H1 (cell line): ENCODE measurements at regions not wholly inside any gene's neighbourhood (a gene's known extent, or its start where the extent isn't known, plus 50 kb on each side); places are given as distances from the start of the nearest gene placed in this dataset.
A peak's percentile ranks its signal among the peaks of the same experiment; 100 is the strongest.

Source experiments
- CTCF ChIA-PET: fragments of 300-600 bp; sonication (Branson Sonifier 250); formaldehyde crosslinking; loops from one replicate; lab custom pipeline; 2021; ENCODE audit not compliant: partially characterized antibody; lab: Charles Lee
- POLR2A ChIA-PET: fragments of 300-600 bp; sonication (Branson Sonifier 250); formaldehyde crosslinking; loops from one replicate; lab custom pipeline; 2021; ENCODE audit warnings: inconsistent platforms; ENCODE audit not compliant: partially characterized antibody; lab: Charles Lee
- DNase-seq, 2 experiments: peaks; one replicate each; pipeline versions ENCODE4 v3.0.0 to v3.0.0-alpha.2; 2010 to 2022; ENCODE audit warnings: low spot score in 2 of 2, low read depth in 1 of 2, mixed read lengths in 1 of 2
- FAIRE-seq: peaks from 2 replicates; lab custom pipeline; 2011; peaks lifted over from hg19 to GRCh38; lab: Jason Lieb, UNC
- H2AFZ ChIP-seq: 2 replicates; pipeline ENCODE4 v1.8.1; 2012; ENCODE audit warnings: low read length, inconsistent platforms
- H2AK5ac ChIP-seq: 2 replicates; pipeline ENCODE4 v1.6.1; 2013; ENCODE audit warnings: low read depth, low read length
- H2BK120ac ChIP-seq: replicated peaks from 2 replicates; pipeline ENCODE3; 2013; ENCODE audit warnings: low read depth, low read length, inconsistent platforms
- H2BK12ac ChIP-seq: 2 replicates; pipeline ENCODE4 v1.6.1; 2013; ENCODE audit warnings: low read depth, low read length
- H2BK15ac ChIP-seq: 2 replicates; pipeline ENCODE4 v1.6.1; 2013; ENCODE audit warnings: low read length
- H2BK20ac ChIP-seq: 2 replicates; pipeline ENCODE4 v1.6.1; 2013; ENCODE audit warnings: low read length
- H2BK5ac ChIP-seq: 2 replicates; pipeline ENCODE4 v1.6.1; 2013; ENCODE audit warnings: low read depth, low read length
- H3K14ac ChIP-seq: 2 replicates; pipeline ENCODE4 v1.6.1; 2013; ENCODE audit warnings: inconsistent platforms; ENCODE audit not compliant: insufficient read length
- H3K18ac ChIP-seq: 2 replicates; pipeline ENCODE4 v1.6.1; 2013; ENCODE audit warnings: low read length; ENCODE audit errors: extremely low read depth
- H3K23ac ChIP-seq: 2 replicates; pipeline ENCODE4 v1.6.1; 2013; ENCODE audit warnings: inconsistent platforms; ENCODE audit not compliant: insufficient read length
- H3K23me2 ChIP-seq: 2 replicates; pipeline ENCODE4 v1.6.1; 2013; ENCODE audit warnings: low read depth, low read length
- H3K27ac ChIP-seq: 2 replicates; pipeline ENCODE4 v1.6.1; 2011; ENCODE audit warnings: low read depth, low read length, inconsistent platforms
- H3K27me3 ChIP-seq, 4 experiments: replicated peaks in 1 of 4; 1 replicate in 1 of 4; 2 replicates in 3 of 4; pipeline versions ENCODE4 v1.6.1 to v1.8.1; 2011 to 2013; ENCODE audit warnings: low read length in 3 of 4, mild to moderate bottlenecking in 3 of 4, inconsistent platforms in 2 of 4, mixed read lengths in 2 of 4, moderate library complexity in 1 of 4; ENCODE audit not compliant: control insufficient read depth in 3 of 4, insufficient read depth in 3 of 4; ENCODE audit errors: extremely low read depth in 1 of 4
- H3K36me3 ChIP-seq, 4 experiments: 2 replicates each; pipeline versions ENCODE4 v1.6.1 to v1.8.1; 2011 to 2013; ENCODE audit warnings: mild to moderate bottlenecking in 4 of 4, low read length in 3 of 4, moderate library complexity in 2 of 4, control low read depth in 1 of 4, inconsistent platforms in 1 of 4; ENCODE audit not compliant: insufficient read depth in 4 of 4, control insufficient read depth in 2 of 4
- H3K4ac ChIP-seq: replicated peaks from 2 replicates; pipeline ENCODE3; 2013; ENCODE audit warnings: low read length, low read depth, mixed read lengths, inconsistent platforms; ENCODE audit not compliant: insufficient read length
- H3K4me1 ChIP-seq, 4 experiments: replicated peaks in 1 of 4; 1 replicate in 1 of 4; 2 replicates in 3 of 4; pipeline versions ENCODE4 v1.6.1 to v1.8.1; 2011 to 2013; ENCODE audit warnings: low read length in 3 of 4, inconsistent platforms in 2 of 4, mixed read lengths in 1 of 4; ENCODE audit not compliant: insufficient read depth in 4 of 4, control insufficient read depth in 3 of 4
- H3K4me2 ChIP-seq, 2 experiments: 2 replicates each; pipeline versions ENCODE4 v1.6.1 to v1.8.1; 2011 to 2013; ENCODE audit warnings: low read depth in 2 of 2, low read length in 2 of 2, control low read depth in 1 of 2, inconsistent platforms in 1 of 2, mild to moderate bottlenecking in 1 of 2; ENCODE audit not compliant: insufficient read depth in 1 of 2
- H3K4me3 ChIP-seq, 4 experiments: fragments of 200-600, 300-600 bp in 1 of 4; sonication (generic), shearing (Covaris generic), sonication (Bioruptor Twin) in 1 of 4; 2 replicates each; pipeline versions ENCODE4 v1.5.1 to v1.8.1; 2011 to 2016; ENCODE audit warnings: low read length in 4 of 4, low read depth in 3 of 4, control low read depth in 2 of 4, inconsistent platforms in 2 of 4, mild to moderate bottlenecking in 2 of 4, mixed read lengths in 1 of 4, moderate library complexity in 1 of 4; ENCODE audit not compliant: insufficient read depth in 2 of 4; ENCODE audit errors: extremely low read depth in 1 of 4
- H3K56ac ChIP-seq: replicated peaks from 2 replicates; pipeline ENCODE3; 2013; ENCODE audit warnings: low read depth, mild to moderate bottlenecking, mixed read lengths, low read length, inconsistent platforms; ENCODE audit not compliant: insufficient read length
- H3K79me1 ChIP-seq: 2 replicates; pipeline ENCODE4 v1.6.1; 2013; ENCODE audit warnings: low read depth, low read length, control low read depth
- H3K79me2 ChIP-seq, 2 experiments: 2 replicates each; pipeline versions ENCODE4 v1.6.1 to v1.8.1; 2012 to 2013; ENCODE audit warnings: low read length in 2 of 2, mild to moderate bottlenecking in 2 of 2, inconsistent platforms in 1 of 2; ENCODE audit not compliant: insufficient read depth in 2 of 2, control insufficient read depth in 1 of 2
- H3K9ac ChIP-seq, 4 experiments: replicated peaks in 1 of 4; 1 replicate in 1 of 4; 2 replicates in 3 of 4; pipeline versions ENCODE4 v1.6.1 to v1.8.1; 2011 to 2013; ENCODE audit warnings: low read depth in 3 of 4, low read length in 3 of 4, control low read depth in 2 of 4, mild to moderate bottlenecking in 2 of 4, moderate library complexity in 2 of 4, inconsistent platforms in 1 of 4; ENCODE audit errors: extremely low read depth in 1 of 4
- H3K9me3 ChIP-seq, 2 experiments: 2 replicates each; pipeline versions ENCODE4 v1.6.1 to v1.8.1; 2012 to 2013; ENCODE audit warnings: mild to moderate bottlenecking in 2 of 2, moderate library complexity in 2 of 2, control low read depth in 1 of 2, inconsistent platforms in 1 of 2, low read depth in 1 of 2, low read length in 1 of 2, mixed read lengths in 1 of 2; ENCODE audit not compliant: insufficient read depth in 2 of 2
- H4K20me1 ChIP-seq, 2 experiments: replicated peaks in 1 of 2; 2 replicates each; pipeline versions ENCODE3 to v1.8.1; 2011 to 2013; ENCODE audit warnings: inconsistent platforms in 2 of 2, low read length in 2 of 2, mild to moderate bottlenecking in 1 of 2; ENCODE audit not compliant: insufficient read depth in 2 of 2, control insufficient read depth in 1 of 2
- H4K5ac ChIP-seq: 2 replicates; pipeline ENCODE4 v1.6.1; 2013; ENCODE audit warnings: low read length, low read depth, mixed read lengths, inconsistent platforms; ENCODE audit not compliant: insufficient read length
- H4K8ac ChIP-seq: 2 replicates; pipeline ENCODE4 v1.8.0; 2013; ENCODE audit warnings: mild to moderate bottlenecking, moderate library complexity, low read length, inconsistent platforms; ENCODE audit not compliant: insufficient read depth; ENCODE audit errors: extremely low read depth
- H4K91ac ChIP-seq: replicated peaks from 2 replicates; pipeline ENCODE3; 2013; ENCODE audit warnings: low read length, mixed read lengths, inconsistent platforms; ENCODE audit not compliant: insufficient read length
- EP300 ChIP-seq, 2 experiments: IDR thresholded peaks; 1 replicate in 1 of 2; 2 replicates in 1 of 2; pipeline ENCODE4 v1.6.1; 2011 to 2012; ENCODE audit warnings: low read depth in 2 of 2, low read length in 2 of 2, mild to moderate bottlenecking in 2 of 2, borderline replicate concordance in 1 of 2, inconsistent platforms in 1 of 2, moderate library complexity in 1 of 2
- WGBS, 2 experiments: shearing (Covaris generic) in 1 of 2; methylation state at CpG; one replicate each; pipeline versions ENCODE4 v1.1.6 to v1.1.7; 2013 to 2015; ENCODE audit warnings: low lambda C conversion rate in 2 of 2, mixed read lengths in 2 of 2, inconsistent platforms in 1 of 2, low coverage in 1 of 2, missing lambda C conversion rate in 1 of 2; ENCODE audit not compliant: insufficient replicate concordance in 2 of 2, insufficient coverage in 1 of 2, insufficient read length in 1 of 2; ENCODE audit errors: extremely low coverage in 1 of 2, missing lambda C conversion rate in 1 of 2; 5-methylcytosine and 5-hydroxymethylcytosine counted together

DNA sequence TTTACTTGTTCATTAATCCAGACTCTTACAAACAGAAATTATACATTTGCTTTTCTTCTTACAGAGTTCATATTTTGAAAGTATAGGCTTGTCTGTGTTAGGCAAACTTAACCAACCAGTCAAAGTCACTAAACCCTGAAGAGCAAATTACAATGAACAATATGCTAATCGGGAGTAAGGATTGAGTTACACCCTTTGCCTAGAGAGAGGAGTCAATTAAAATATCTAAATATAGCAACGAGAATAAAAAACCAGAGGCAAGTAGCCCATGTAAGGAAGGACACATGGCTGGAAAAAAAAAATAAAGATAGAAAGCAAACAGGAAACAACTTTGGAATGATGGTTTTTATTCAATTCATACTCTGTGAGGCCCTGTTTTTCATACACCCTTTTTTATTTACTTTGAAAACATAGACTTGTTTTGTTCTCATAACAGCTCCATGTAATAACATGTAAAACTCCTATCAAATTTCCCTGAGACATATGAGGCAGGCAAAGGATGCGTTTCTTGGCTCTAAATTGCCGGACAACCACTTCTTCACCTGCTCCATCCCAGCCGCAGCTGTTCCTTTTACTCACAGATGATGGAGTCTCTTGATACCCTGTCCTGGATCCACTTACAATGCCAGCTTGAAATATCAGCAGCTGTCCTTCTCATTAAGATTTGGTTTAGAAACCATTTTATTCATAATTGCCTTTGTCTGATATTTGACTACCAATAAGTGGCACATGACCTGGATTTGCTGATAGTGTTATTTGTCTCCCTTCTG is 767.7 kb upstream of the GCFC2 start:
- Histone ChIP-seq H2BK15ac (no peak overlapping the region), H3K79me2 (no peaks in the 10 kb centered on the region), H2BK5ac (no peak overlapping the region), H3K36me3 (no peaks in the 10 kb centered on the region), H3K23ac (no peak overlapping the region), H3K4ac (no peak overlapping the region), H3K4me1 (peaks cover 0 to 3% (median 1%) of the 10 kb centered on the region in 4 experiments; a peak in 2 of 7 replicates), H4K5ac (no peak overlapping the region), H2AK5ac (no peak overlapping the region), H3K9me3 (no peaks in the 10 kb centered on the region), H3K27ac (no peak overlapping the region), H3K4me2 (no peak overlapping the region; a peak in 1 of 4 replicates), H2AFZ (no peak overlapping the region), H4K91ac (no peak overlapping the region), H2BK12ac (no peak overlapping the region), H3K27me3 (no peaks in the 10 kb centered on the region), H3K56ac (no peak overlapping the region), H3K23me2 (no peaks in the 10 kb centered on the region), H3K18ac (no peak overlapping the region), H3K9ac (no peak overlapping the region), H3K79me1 (no peaks in the 10 kb centered on the region), H3K14ac (no peak overlapping the region), H4K20me1 (no peaks in the 10 kb centered on the region), H2BK120ac (no peak overlapping the region), H2BK20ac (no peak overlapping the region), H3K4me3 (peak overlapping the region in 1 of 4 experiments; percentile 25; a peak in 1 of 8 replicates), H4K8ac (no peak overlapping the region)
- WGBS, 2 experiments = 84% methylated on average over 5 of the region's 5 CpGs; no CpG with 5 or more reads in 1 of the 2 experiments
- ChIA-PET CTCF (interaction anchor here (0.8 kb wide), 1 partner anchor 749 kb away, joined by 3 read pairs; no protein-coding TSS in a partner anchor), POLR2A (interaction anchor here (0.8 kb wide), 1 partner anchor 11 kb away, joined by 5 read pairs; no protein-coding TSS in a partner anchor)
- DNase-seq = no peak
- no peak for FAIRE-seq
- TF ChIP-seq EP300 (IDR thresholded peaks at IDR 0.05; ENCODE audit: borderline replicate concordance in 1 of 2, low read depth in 2 of 2, low read length in 2 of 2) = no peak
